C4-2B (cell line): ENCODE measurements at regions not wholly inside any gene's neighbourhood (a gene's known extent, or its start where the extent isn't known, plus 50 kb on each side); places are given as distances from the start of the nearest gene placed in this dataset.

Experiments
- ZFX ChIP-seq: fragments of 450-650 bp; IDR thresholded peaks from 2 replicates; pipeline ENCODE4 v1.6.1; 2017
- TF ChIP-seq, protein P1 (sequence below): fragments of 450-650 bp; conservative IDR thresholded peaks from 2 replicates; pipeline ENCODE4 v1.5.1; 2017; ENCODE audit warnings: mild to moderate bottlenecking

DNA sequence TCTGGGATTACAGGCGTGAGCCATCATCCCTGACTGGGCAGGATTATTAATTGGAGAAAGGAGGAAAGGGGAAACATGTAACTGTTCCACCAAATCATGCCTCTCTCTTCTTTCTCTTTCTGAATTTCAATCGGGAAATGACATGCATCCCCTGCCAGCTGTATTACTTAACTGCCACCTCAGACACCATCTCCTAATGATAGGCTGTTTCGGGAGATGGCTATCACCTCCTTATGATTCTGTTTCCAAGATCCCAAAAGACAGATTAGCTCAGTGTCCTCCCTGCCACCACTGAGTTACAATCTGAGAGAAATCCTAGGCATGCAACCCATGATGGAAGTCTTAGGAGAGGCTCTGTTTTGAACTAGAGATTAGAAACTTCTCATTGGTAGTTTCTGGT is 67.5 kb downstream of the MIS18A start:
- TF ChIP-seq, protein P1, sequence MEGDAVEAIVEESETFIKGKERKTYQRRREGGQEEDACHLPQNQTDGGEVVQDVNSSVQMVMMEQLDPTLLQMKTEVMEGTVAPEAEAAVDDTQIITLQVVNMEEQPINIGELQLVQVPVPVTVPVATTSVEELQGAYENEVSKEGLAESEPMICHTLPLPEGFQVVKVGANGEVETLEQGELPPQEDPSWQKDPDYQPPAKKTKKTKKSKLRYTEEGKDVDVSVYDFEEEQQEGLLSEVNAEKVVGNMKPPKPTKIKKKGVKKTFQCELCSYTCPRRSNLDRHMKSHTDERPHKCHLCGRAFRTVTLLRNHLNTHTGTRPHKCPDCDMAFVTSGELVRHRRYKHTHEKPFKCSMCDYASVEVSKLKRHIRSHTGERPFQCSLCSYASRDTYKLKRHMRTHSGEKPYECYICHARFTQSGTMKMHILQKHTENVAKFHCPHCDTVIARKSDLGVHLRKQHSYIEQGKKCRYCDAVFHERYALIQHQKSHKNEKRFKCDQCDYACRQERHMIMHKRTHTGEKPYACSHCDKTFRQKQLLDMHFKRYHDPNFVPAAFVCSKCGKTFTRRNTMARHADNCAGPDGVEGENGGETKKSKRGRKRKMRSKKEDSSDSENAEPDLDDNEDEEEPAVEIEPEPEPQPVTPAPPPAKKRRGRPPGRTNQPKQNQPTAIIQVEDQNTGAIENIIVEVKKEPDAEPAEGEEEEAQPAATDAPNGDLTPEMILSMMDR: no peak
- TF ChIP-seq ZFX: no peak
